NCI-H1694 (cell line): ENCODE measurements at regions not wholly inside any gene's neighbourhood (a gene's known extent, or its start where the extent isn't known, plus 50 kb on each side); places are given as distances from the start of the nearest gene placed in this dataset.
"Not testable (repeated sequence)": the region's sequence is repeated elsewhere in the genome, so short reads cannot be mapped to it uniquely, and the experiment has no call there.

Experiments
- DNase-seq: peaks from one replicate; lab custom pipeline; 2025; lab: John Stamatoyannopoulos, UW

- no peak for DNase-seq
Measured at GRCh38 chr1:182227864-182228547, 163.6 kb downstream of the GLUL start.

DNA sequence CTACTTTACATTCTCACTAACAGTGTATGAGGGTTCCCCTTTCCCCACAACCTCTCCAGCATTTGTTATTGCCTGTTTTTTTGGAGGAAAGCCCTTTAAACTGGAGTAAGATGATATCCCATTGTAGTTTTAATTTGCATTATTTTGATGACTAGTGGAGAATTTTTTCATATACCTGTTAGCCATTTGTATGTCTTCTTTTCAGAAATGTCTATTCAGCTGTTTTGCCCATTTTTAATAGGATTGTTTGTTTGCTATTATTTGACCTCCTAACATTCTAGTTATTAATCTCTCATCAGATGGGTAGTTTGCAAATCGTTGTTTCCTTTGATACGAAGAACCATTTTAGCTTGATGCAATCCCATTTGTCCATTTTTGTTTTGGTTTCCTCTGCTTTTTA lies 165.0 kb downstream of the GLUL start:
- no peak for DNase-seq

GRCh38 chr1:182225755-182226154 lies 164.2 kb upstream of the ZNF648 start:
- DNase-seq, result not testable (repeated sequence)

DNA sequence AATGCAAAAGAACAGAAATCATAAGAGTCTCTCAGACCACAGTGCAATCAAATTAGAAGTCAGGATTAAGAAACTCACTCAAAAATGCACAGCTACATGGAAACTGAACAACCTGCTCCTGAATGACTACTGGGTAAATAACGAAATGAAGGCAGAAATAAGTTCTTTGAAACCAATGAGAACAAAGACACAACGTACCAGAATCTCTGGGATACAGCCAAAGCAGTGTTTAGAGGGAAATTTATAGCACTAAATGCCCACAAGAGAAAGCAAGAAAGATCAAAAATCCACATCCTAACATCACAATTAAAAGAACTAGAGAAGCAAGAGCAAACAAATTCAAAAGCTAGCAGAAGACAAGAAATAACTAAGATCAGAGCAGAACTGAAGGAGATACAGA lies 160.5 kb upstream of the ZNF648 start:
- DNase-seq, result not testable (repeated sequence)

DNA sequence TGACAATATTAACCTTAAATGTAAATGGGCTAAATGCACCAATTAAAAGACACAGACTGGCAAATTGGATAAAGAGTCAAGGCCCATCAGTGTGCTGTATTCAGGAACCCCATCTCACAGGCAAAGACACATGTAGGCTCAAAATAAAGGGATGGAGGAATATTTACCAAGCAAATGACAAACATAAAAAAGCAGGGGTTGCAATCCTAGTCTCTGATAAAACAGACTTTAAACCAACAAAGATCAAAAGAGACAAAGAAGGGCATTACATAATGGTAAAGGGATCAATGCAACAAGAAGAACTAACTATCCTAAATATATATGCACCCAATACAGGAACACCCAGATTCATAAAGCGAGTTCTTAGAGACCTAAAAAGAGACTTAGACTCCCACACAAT lies 159.9 kb upstream of the ZNF648 start:
- DNase-seq, result not testable (repeated sequence)

GRCh38 chr1:182217967-182218366 lies 156.5 kb upstream of the ZNF648 start:
- no peak for DNase-seq

DNA sequence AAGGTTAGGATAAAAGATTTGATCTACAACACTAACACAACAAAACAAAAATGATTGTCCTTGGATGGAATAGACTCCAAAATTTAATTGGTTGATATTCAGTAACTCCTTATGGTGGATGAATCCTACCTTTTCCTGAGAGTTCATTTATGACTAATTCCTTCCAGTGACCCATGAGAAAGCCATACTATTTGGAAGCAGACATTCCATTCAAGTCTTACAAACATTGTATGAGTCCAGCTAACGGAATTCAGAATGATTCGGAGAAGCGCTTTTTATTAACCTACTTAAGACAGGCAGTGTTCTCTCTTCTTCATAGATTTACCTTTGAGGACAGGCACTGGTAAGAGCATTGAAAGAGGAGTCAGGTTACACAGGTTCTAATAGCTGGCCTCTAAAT lies 155.6 kb upstream of the ZNF648 start:
- no peak for DNase-seq

DNA sequence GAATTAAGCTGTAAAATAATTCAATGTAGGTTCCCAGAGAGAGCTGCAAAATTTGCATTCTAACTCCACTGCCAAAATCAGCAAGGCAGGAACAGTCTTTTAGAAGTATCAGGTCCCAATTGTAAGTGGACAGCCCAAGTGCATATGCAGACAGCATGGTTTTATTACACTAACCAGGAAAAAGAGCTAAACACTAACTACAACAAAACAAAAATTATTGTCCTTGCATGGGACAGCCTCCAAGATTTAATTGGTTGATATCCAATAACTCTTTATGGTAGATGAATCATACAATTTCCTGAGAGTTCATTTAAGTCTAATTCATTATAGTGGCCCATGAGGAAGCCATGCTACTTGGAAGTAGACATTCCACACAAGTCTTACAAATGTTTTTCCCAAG lies 154.3 kb upstream of the ZNF648 start:
- DNase-seq, result no peak

GRCh38 chr1:182213163-182213562 lies 151.7 kb upstream of the ZNF648 start:
- no peak for DNase-seq

- DNase-seq, result no peak
Measured at GRCh38 chr1:182211386-182211785, 149.9 kb upstream of the ZNF648 start.

DNA sequence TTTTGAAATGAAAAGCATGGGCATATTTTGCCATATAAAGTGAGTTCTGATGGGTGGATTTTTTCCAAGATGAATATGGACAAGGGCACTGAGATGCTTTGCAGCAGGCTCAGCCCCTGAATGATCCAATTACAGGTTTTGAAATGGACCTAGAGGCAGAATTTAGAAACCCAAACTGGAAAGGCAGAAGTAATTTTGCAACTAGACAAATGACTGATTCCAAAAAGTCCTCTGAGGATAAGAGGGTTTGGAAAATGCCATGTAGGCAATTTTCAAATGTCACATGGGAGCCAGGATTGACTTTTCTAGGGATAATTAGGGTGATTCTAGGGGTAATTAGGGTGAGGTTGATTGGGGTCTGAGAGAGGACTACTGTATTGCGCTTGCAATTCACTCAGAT lies 148.9 kb upstream of the ZNF648 start:
- DNase-seq, result no peak

- no peak for DNase-seq
Measured at GRCh38 chr1:182207300-182207699, 145.8 kb upstream of the ZNF648 start.

GRCh38 chr1:182206626-182207239 lies 145.2 kb upstream of the ZNF648 start:
- no peak for DNase-seq

DNA sequence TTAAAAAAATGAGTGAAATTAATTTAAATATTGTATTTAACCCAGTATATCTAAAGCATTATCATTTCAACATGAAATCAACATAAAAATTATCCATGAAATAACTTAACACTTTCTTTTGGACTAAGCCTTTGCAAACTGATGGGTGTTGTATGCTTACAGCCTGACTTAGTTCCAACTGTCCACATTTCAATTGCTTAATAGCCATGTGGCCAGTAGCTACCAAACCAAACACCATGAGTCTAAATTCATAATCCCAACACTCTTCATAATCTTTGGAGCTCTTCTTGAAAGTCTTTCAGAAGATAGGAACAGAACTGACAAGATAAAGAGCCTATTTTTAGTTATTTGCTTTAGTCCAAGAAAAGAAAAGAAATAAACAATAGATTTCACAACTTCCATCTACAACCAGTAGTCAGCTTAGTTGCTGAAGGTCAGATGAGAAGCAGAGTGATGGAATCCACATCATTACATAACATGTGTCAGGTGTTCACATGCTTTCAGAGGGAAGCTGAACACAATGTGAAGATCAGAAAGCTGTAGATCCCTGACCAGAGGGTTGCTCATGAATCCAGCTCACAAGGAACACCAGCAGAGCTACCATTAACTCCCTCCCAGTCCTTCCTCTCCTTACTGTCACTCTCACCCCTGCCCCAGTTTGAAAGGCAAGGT lies 144.0 kb upstream of the ZNF648 start:
- DNase-seq, result no peak

DNA sequence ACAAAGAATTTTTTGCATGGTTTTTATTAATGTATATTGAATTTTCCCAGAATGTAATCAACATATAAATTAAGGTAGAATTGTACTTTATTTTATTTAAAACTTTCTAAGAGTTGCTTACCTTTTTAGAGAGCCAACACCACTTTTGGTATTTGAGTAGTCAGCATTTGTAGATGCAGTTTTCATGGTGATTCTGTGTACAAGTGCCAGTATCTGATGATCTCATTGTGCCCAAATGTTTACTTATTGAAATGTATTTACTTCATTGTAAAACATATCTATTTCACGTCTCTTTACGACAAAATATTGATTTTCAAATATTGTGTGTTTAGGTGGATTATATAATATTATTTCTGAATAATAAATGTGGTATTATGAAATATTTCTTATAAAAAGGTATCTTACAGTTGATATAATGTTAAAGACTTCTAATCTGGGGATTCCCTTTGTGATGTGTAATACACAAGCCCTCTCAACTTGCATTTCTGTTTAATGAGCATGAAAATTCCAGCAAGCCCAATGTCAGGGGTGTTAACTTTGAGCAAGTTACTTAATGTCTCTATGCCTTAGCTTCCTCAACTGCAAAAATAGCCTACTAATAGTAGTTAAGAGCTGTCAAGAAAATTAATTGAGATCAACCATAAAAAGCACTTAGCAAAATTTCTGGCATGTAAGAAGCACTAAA lies 141.8 kb upstream of the ZNF648 start:
- DNase-seq, result no peak

- DNase-seq, result not testable (repeated sequence)
Measured at GRCh38 chr1:182201490-182201889, 140.0 kb upstream of the ZNF648 start.

- no peak for DNase-seq
Measured at GRCh38 chr1:182200025-182200812, 138.7 kb upstream of the ZNF648 start.

DNA sequence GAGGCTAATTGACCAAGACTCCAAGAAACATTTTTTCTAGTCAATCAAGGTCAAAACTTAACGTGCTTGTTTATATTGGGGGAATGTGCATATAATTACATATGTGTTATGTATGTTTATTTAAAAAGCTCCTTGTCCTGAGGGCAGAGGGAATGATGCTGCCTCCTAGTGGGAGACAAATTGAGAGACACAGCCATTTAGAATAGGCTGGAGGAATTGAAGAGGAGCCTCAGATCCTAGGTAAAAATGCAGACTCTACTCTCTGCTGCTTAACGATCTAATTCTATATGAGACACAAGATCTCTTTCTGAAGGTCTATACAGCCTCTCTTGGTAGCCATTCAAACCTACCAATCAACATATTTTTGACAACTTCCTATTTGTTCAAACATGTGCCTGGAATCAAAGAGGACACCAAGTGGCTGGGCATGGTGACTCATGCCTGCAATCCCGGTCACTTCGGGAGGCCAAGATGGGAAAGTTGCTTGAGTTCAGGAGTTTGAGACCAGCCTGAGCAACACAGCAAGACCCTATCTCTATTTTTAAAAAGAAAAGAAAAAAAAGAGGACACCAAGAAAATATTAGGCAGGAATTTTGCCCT lies 136.6 kb upstream of the ZNF648 start:
- DNase-seq, result peak; percentile 7

DNA sequence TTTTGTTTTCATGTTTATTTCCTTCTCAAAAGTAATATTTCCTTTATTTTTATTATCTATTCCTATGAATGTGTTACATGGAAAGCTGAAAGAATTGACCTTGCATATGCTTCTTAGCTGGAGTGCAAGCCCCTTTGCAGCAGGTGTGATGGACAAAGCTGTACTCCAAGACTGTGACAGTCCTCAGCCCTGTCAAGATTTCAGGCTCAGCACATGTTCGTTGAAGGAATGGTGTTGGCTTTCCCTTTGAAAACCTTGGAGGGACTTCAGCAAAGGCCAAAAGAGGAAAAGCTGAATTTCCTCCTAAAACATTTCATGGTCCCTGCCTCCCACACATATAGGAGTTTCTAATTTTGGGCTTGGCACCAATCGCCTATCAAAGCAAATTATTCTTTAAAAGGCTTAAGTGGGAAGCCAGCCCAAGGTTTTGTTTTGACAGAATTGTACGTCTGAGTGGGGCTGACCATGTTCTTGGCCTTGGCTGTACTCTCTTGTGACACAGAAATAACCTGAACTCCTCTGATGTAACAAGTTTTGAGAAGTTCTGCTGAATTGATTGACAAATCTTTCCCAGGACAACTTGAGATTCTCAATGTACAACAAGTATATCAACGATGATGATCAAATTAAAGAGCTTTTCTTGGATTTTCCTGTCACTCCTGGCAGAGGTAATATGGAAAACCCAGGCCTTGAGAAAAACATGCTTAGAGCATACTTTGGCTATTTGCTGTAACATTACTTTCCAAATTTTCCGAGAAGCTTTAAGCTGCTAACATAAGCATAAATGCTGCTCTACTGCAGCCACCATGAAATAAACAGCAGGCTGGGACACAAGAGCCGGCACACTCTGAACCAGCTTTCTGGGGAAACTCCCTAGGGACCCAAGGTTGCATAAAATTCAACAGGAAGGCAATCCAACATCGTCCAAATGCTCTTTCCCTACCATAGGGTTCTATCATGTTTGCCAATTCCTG lies 135.7 kb upstream of the ZNF648 start:
- DNase-seq, result no peak

GRCh38 chr1:182195733-182196132 lies 134.2 kb upstream of the ZNF648 start:
- DNase-seq, result no peak
